Fibroblast of villous mesenchyme (primary cell): ENCODE measurements at regions not wholly inside any gene's neighbourhood (a gene's known extent, or its start where the extent isn't known, plus 50 kb on each side); places are given as distances from the start of the nearest gene placed in this dataset. TPM values are rescaled to one million over a fixed set of nuclear protein-coding genes. Genes with fewer than 3 reads are reported as not detected.

Experiments used
- small RNA-seq: library from RNA; depleted of rRNA; stranded (forward); fragments of <200 nt; gene quantifications from one replicate; pipeline ENCODE3, GENCODE V24; 2012

Small RNA genes in the stretch of these regions (small RNA-seq; reads per million reads assigned to genes)
- gene AC091849.1 (not detected), gene MIR4277 (not detected)
